RWPE2 (cell line): ENCODE measurements at regions not wholly inside any gene's neighbourhood (a gene's known extent, or its start where the extent isn't known, plus 50 kb on each side); places are given as distances from the start of the nearest gene placed in this dataset.

Experiments used
- ATAC-seq: fragments of 200-7000 bp; cut with Tn5 transposase; 3 replicates; pipeline ENCODE4 v1.9.1; 2021; ENCODE audit warnings: low read depth
- DNase-seq: peaks from one replicate; pipeline ENCODE4 v3.0.0-alpha.2; 2020; ENCODE audit warnings: low spot score
- H3K27ac ChIP-seq: fragments of 450-650 bp; 2 replicates; pipeline ENCODE4 v1.5.1; 2017; ENCODE audit warnings: mild to moderate bottlenecking; ENCODE audit not compliant: poor library complexity, severe bottlenecking
- H3K27me3 ChIP-seq: fragments of 250-450 bp; sonication (Bioruptor Pico); 2 replicates; pipeline ENCODE4 v1.5.1; 2021; ENCODE audit warnings: mild to moderate bottlenecking, moderate library complexity; ENCODE audit not compliant: insufficient read depth, poor library complexity, severe bottlenecking
- H3K36me3 ChIP-seq: fragments of 250-450 bp; sonication (Bioruptor Pico); 2 replicates; pipeline ENCODE4 v1.5.1; 2020; ENCODE audit warnings: low read depth, mild to moderate bottlenecking, moderate library complexity
- H3K4me1 ChIP-seq: fragments of 250-450 bp; sonication (Bioruptor Pico); 2 replicates; pipeline ENCODE4 v1.5.1; 2021; ENCODE audit warnings: mild to moderate bottlenecking, moderate library complexity; ENCODE audit not compliant: insufficient read depth, poor library complexity, severe bottlenecking
- H3K4me3 ChIP-seq: fragments of 250-450 bp; sonication (Bioruptor Pico); 2 replicates; pipeline ENCODE4 v1.5.1; 2021; ENCODE audit warnings: mild to moderate bottlenecking, moderate library complexity; ENCODE audit not compliant: severe bottlenecking
- H3K9me3 ChIP-seq: fragments of 250-450 bp; sonication (Bioruptor Pico); 2 replicates; pipeline ENCODE4 v1.5.1; 2021; ENCODE audit warnings: mild to moderate bottlenecking, moderate library complexity; ENCODE audit not compliant: severe bottlenecking
- CTCF ChIP-seq: fragments of 450-650 bp; IDR thresholded peaks from one replicate; pipeline ENCODE4 v1.5.1; 2017; ENCODE audit warnings: mild to moderate bottlenecking, moderate library complexity; ENCODE audit not compliant: poor library complexity, severe bottlenecking

GRCh38 chr4:55008166-55009056 is 117.0 kb downstream of the KDR start:
- ATAC-seq = no peak
- no peaks in the 10 kb centered on the region for H3K36me3 ChIP-seq

GRCh38 chr4:55005910-55006309 is 119.5 kb downstream of the KDR start:
- H3K36me3 ChIP-seq = no peaks in the 10 kb centered on the region
- H3K27me3 ChIP-seq = no peaks in the 10 kb centered on the region
- H3K27ac ChIP-seq = no peak overlapping the region
- no peak for ATAC-seq
- DNase-seq = no peak
- H3K4me3 ChIP-seq = no peak overlapping the region
- TF ChIP-seq CTCF = no peak
- H3K9me3 ChIP-seq = no peaks in the 10 kb centered on the region
- H3K4me1 ChIP-seq = no peaks in the 10 kb centered on the region

More at GRCh38 chr4:55008166-55009056, 117.0 kb downstream of the KDR start:
- Histone ChIP-seq H3K27me3 (no peaks in the 10 kb centered on the region), H3K27ac (no peak overlapping the region), H3K4me3 (no peak overlapping the region), H3K9me3 (no peaks in the 10 kb centered on the region), H3K4me1 (no peaks in the 10 kb centered on the region)
- no peak for DNase-seq
- peak; percentile 33 for TF ChIP-seq CTCF

- Histone ChIP-seq H3K4me1 (no peaks in the 10 kb centered on the region), H3K4me3 (no peak overlapping the region), H3K36me3 (no peaks in the 10 kb centered on the region), H3K27ac (no peak overlapping the region), H3K9me3 (no peaks in the 10 kb centered on the region), H3K27me3 (no peaks in the 10 kb centered on the region)
- no peak for TF ChIP-seq CTCF
- ATAC-seq (no peak), DNase-seq (no peak)
Observed at GRCh38 chr4:55004831-55005230, 120.6 kb downstream of the KDR start.

- TF ChIP-seq CTCF = no peak
- H3K9me3 ChIP-seq = no peaks in the 10 kb centered on the region
- peaks cover 3% of the 10 kb centered on the region for H3K4me1 ChIP-seq
- H3K27ac ChIP-seq = no peak overlapping the region
- no peak overlapping the region for H3K4me3 ChIP-seq
- no peaks in the 10 kb centered on the region for H3K36me3 ChIP-seq
- H3K27me3 ChIP-seq = no peaks in the 10 kb centered on the region
- DNase-seq = no peak
- ATAC-seq = peak; percentile 56
Observed at GRCh38 chr4:55002431-55002830, 123.0 kb downstream of the KDR start.

GRCh38 chr4:55001538-55001937 is 123.9 kb downstream of the KDR start:
- H3K9me3 ChIP-seq = no peaks in the 10 kb centered on the region
- H3K36me3 ChIP-seq = no peaks in the 10 kb centered on the region
- TF ChIP-seq CTCF = no peak
- no peaks in the 10 kb centered on the region for H3K27me3 ChIP-seq
- no peak overlapping the region for H3K27ac ChIP-seq
- DNase-seq (no peak), ATAC-seq (no peak)
- H3K4me3 ChIP-seq = no peak overlapping the region
- peaks cover 3% of the 10 kb centered on the region for H3K4me1 ChIP-seq
